Stimulated activated memory B cell treated with anti-CD40 and anti-IgM and Interleukin-4, amounts not matched to agents 10 μg/mL and 1 μg/mL and 100 μg/mL, for 72 hours (primary cell): ENCODE measurements at regions not wholly inside any gene's neighbourhood (a gene's known extent, or its start where the extent isn't known, plus 50 kb on each side); places are given as distances from the start of the nearest gene placed in this dataset.
"Not testable (repeated sequence)": the region's sequence is repeated elsewhere in the genome, so short reads cannot be mapped to it uniquely, and the experiment has no call there.

Source experiments
- ATAC-seq: fragments of 150-1000 bp; cut with Tn5 transposase; 2 replicates; pipeline ENCODE4 v1.10.0; 2021
- H3K27ac Mint-ChIP-seq: one replicate; pipeline ENCODE4 v1.8.0; 2022; ENCODE audit warnings: mild to moderate bottlenecking, mixed read lengths
- H3K27me3 Mint-ChIP-seq: one replicate; pipeline ENCODE4 v1.8.0; 2022; ENCODE audit warnings: mixed read lengths
- H3K36me3 Mint-ChIP-seq: one replicate; pipeline ENCODE4 v1.8.0; 2022; ENCODE audit warnings: mixed read lengths
- H3K4me1 Mint-ChIP-seq: one replicate; pipeline ENCODE4 v1.8.0; 2022; ENCODE audit warnings: mixed read lengths
- H3K4me3 Mint-ChIP-seq: one replicate; pipeline ENCODE4 v1.8.0; 2022; ENCODE audit warnings: mild to moderate bottlenecking, moderate library complexity, mixed read lengths
- H3K9me3 Mint-ChIP-seq: one replicate; pipeline ENCODE4 v1.8.0; 2022; ENCODE audit warnings: mixed read lengths

DNA sequence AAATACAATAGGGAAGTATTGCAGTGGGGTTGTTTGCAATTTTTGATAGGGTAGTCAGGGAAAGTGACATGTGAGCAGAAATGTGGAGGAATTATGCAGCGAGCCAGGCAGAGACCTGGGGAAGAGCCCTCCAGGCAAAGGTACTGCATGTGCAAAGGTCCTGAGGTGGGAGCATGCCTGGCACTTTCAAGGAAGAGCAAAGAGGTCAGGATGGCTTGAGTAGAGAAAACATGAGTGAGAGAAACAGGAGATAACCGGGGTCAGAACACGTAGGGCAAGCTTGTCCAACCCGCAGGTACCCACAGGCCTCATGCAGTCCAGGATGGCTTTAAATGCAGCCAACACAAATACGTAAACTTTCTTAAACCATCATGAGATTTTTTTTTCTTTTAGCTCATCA is 71.0 kb downstream of the COQ2 start:
- peak overlapping the region; percentile 30 for H3K27ac Mint-ChIP-seq
- no peak for ATAC-seq
- no peaks in the 10 kb centered on the region for H3K27me3 Mint-ChIP-seq
- peaks cover 4% of the 10 kb centered on the region for H3K9me3 Mint-ChIP-seq
- peaks cover 6% of the 10 kb centered on the region for H3K36me3 Mint-ChIP-seq
- no peak overlapping the region for H3K4me3 Mint-ChIP-seq
- H3K4me1 Mint-ChIP-seq = peaks cover 78% of the 10 kb centered on the region

- H3K9me3 Mint-ChIP-seq = peaks cover 4% of the 10 kb centered on the region
- peaks cover 6% of the 10 kb centered on the region for H3K36me3 Mint-ChIP-seq
- H3K4me3 Mint-ChIP-seq = no peak overlapping the region
- ATAC-seq = peak; percentile 94
- H3K4me1 Mint-ChIP-seq = peaks cover 67% of the 10 kb centered on the region
- peak overlapping the region; percentile 30 for H3K27ac Mint-ChIP-seq
- no peaks in the 10 kb centered on the region for H3K27me3 Mint-ChIP-seq
These were observed 72.4 kb downstream of the COQ2 start for GRCh38 chr4:83212041-83212851.

GRCh38 chr4:83209419-83209818 is 75.2 kb downstream of the COQ2 start:
- Mint-ChIP-seq H3K36me3 (peaks cover 6% of the 10 kb centered on the region), H3K4me1 (peaks cover 44% of the 10 kb centered on the region), H3K27me3 (no peaks in the 10 kb centered on the region), H3K27ac (peak overlapping the region; percentile 54), H3K4me3 (no peak overlapping the region), H3K9me3 (peaks cover 4% of the 10 kb centered on the region)
- ATAC-seq = no peak

DNA sequence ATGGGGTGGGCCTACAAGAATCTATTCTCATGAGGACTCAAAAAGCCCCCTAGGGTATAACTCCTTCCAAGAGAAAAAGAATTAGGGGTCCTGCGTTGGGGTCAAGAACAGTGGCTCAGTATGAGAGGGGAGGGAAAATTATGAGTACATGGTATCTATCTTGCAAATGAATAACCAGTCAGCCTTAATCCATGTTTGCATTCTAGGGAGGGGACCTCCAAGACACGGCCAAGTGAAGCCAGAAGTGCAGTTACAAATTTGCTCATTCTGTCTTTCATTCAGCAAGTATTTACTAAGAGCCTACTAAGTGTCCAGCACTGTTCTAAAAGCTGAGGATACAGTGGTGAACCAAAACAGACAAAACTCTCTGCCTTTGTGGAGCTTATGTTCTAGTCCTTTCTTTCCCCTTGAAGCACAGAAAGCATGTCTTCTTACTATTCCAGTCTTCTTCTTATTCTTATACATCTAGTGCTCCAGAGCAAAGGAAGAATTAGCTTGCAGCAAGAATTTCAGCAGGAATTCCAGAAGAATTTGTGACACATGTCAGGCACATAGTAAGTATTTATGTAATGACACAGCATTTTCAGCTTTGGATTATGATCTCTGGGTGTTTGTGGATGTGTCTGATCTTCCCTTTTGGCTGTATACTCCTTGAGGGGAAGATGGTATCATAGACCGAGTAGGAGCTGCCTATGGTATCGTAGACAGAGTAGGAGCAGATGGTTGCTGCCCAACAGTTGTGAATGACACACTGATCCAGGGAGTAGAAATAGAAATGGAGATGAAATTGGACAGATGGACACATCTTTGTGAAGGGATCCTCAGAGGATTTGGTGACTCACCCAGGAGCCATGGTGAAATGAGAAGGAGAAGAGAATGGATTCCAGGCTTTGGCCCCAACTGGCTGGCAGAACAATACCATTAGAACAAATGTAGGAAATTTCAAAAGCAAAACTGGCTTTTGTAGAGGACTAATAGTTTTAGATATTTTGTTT is 75.9 kb downstream of the COQ2 start:
- no peak overlapping the region for H3K4me3 Mint-ChIP-seq
- no peak for ATAC-seq
- peaks cover 4% of the 10 kb centered on the region for H3K9me3 Mint-ChIP-seq
- peak overlapping the region; percentile 1 for H3K27ac Mint-ChIP-seq
- no peaks in the 10 kb centered on the region for H3K27me3 Mint-ChIP-seq
- peaks cover 42% of the 10 kb centered on the region for H3K4me1 Mint-ChIP-seq
- peaks cover 5% of the 10 kb centered on the region for H3K36me3 Mint-ChIP-seq

DNA sequence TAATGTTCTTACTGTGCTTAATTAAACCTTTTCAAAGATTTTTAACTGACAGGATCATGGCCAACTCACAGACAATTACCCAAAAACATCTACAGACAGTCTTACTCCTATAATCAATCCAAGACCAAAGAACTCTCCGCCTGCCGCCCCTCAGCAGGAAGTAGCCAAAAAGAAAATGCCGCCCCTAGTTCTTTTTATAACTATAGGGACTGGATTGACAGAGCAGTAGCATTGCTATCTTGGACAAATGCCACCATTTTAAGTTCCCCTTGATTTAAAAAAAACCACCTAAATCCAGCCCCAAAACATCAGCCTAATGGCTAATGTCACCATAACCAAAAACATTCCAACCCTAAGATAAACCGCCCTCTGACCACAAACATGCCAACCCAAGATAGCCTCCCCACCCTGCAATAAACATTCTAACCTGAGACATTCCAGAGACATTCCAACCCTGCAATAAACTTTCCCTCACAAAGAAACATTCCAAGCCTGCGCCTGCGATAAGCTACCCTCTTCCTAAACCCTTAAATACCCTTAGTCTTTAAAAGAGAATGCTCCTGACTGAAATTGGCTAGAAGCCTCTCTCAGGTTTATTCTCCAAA is 77.0 kb downstream of the COQ2 start:
- ATAC-seq = no peak
- H3K36me3 Mint-ChIP-seq = no peaks in the 10 kb centered on the region
- no peak overlapping the region for H3K4me3 Mint-ChIP-seq
- H3K4me1 Mint-ChIP-seq = peaks cover 32% of the 10 kb centered on the region
- no peaks in the 10 kb centered on the region for H3K9me3 Mint-ChIP-seq
- no peaks in the 10 kb centered on the region for H3K27me3 Mint-ChIP-seq
- no peak overlapping the region for H3K27ac Mint-ChIP-seq

- H3K27me3 Mint-ChIP-seq = no peaks in the 10 kb centered on the region
- H3K4me1 Mint-ChIP-seq = peaks cover 15% of the 10 kb centered on the region
- no peaks in the 10 kb centered on the region for H3K36me3 Mint-ChIP-seq
- H3K27ac Mint-ChIP-seq = no peak overlapping the region
- ATAC-seq = no peak
- H3K9me3 Mint-ChIP-seq = no peaks in the 10 kb centered on the region
- no peak overlapping the region for H3K4me3 Mint-ChIP-seq
These were observed 78.8 kb downstream of the COQ2 start for GRCh38 chr4:83205760-83206159.

DNA sequence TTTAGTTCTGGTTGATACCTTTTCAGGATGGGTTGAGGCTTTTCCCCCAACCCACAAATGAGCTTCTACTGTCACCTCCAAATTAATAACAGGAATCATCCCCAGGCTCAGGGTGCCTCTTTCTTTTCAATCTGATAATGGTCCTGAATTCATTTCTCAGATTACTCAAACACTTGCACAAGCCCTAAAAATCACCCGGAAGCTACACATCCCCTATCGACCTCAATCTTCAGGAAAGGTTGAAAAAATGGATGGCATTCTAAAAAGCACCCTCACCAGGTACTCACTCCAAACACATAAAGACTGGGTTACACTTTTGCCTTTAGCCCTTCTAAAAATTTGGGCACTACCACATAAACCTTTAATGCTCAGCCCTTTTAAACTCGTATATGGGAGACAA is 79.9 kb downstream of the COQ2 start:
- Mint-ChIP-seq H3K4me1 (peaks cover 11% of the 10 kb centered on the region), H3K27ac (no peak overlapping the region), H3K4me3 (no peak overlapping the region), H3K27me3 (no peaks in the 10 kb centered on the region), H3K9me3 (no peaks in the 10 kb centered on the region), H3K36me3 (no peaks in the 10 kb centered on the region)
- no peak for ATAC-seq

- Mint-ChIP-seq H3K27me3 (no peaks in the 10 kb centered on the region), H3K36me3 (no peaks in the 10 kb centered on the region), H3K27ac (no peak overlapping the region), H3K4me1 (peaks cover 15% of the 10 kb centered on the region), H3K9me3 (no peaks in the 10 kb centered on the region), H3K4me3 (no peak overlapping the region)
- ATAC-seq = no peak
These were observed 82.8 kb downstream of the COQ2 start for GRCh38 chr4:83201761-83202160.

DNA sequence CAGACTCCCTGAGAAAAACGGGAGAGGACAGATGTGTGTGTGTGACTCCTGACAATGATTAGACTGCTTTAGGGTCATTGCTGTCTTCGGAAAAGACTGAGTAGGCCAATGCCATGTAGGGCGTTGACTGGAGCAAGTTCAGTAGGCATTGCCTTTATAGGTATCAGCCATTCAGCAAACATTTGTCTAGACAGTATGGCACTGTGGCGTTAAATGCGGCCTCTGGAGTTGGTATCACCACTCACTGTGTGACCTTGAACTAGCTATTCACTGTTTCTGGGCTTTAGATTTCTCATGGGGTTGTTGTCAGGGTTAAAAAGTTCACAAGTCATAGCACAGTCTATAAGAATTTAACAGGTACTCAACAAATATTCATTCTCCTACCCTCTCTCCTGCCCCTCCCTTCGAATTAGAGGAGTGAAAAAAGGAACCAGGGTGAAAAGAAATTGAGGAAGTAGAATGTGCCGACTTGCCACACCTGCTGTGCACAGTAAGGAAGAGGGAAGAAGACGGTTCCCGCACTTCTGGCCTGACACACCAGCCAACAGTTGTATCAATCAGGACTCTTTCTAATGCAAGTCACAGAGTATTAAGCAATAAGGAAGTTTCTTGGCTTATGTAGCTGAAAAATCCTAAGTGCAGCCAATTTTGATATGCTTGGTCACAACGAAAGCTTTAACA is 83.2 kb upstream of the PLAC8 start:
- H3K36me3 Mint-ChIP-seq = no peaks in the 10 kb centered on the region

DNA sequence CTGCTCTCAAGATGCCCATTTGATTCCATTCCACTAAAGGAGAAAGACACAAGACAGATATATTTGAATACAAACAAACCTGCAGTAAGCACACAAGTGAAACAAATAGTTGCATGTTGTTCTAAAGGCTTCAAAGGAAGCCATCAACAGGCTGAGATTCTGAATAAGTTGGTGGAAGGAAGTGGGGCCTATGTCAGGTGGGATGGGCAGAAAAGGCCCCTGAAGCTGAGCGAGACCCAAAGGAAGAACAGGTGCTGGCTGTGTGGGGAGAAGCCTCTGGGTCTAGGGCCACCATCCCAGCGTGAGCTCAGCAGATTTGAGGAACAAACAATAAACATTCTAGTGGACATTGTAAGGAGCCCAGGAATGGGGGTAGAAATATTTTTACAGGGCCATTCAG is 82.4 kb upstream of the PLAC8 start:
- Mint-ChIP-seq H3K4me3 (no peak overlapping the region), H3K27ac (peak overlapping the region; percentile 70), H3K4me1 (peaks cover 32% of the 10 kb centered on the region)

More for the DNA sequence above, 83.2 kb upstream of the PLAC8 start:
- Mint-ChIP-seq H3K4me1 (peaks cover 32% of the 10 kb centered on the region), H3K27me3 (no peaks in the 10 kb centered on the region), H3K9me3 (no peaks in the 10 kb centered on the region), H3K27ac (peak overlapping the region; percentile 70), H3K4me3 (no peak overlapping the region)
- ATAC-seq = peak; percentile 68

DNA sequence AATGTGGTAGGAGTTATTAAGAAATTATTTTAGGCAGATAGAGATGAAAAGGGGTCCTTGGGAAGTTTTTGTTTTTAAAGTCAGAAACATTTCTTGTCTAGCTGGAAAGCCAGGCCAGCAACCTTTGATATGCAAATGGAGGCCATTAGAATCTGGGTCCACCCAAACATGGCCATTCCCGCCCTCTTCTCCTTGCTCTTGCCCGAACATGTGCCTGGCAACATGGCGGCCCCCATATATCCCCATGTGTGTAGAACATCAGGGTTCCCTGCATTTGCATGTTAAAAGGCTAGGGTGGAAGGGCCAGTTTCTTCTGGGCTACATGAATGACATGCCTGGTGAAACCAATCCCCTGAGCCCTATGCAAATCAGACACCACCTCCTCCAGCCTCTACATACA is 80.7 kb upstream of the PLAC8 start:
- Mint-ChIP-seq H3K4me1 (peaks cover 39% of the 10 kb centered on the region), H3K27ac (no peak overlapping the region)
- no peak for ATAC-seq

More for the DNA sequence above, 82.4 kb upstream of the PLAC8 start:
- Mint-ChIP-seq H3K9me3 (no peaks in the 10 kb centered on the region), H3K27me3 (no peaks in the 10 kb centered on the region), H3K36me3 (no peaks in the 10 kb centered on the region)
- no peak for ATAC-seq

GRCh38 chr4:83194588-83194987 is 80.1 kb upstream of the PLAC8 start:
- H3K9me3 Mint-ChIP-seq, H3K4me3 Mint-ChIP-seq, H3K36me3 Mint-ChIP-seq, ATAC-seq, H3K27ac Mint-ChIP-seq, H3K27me3 Mint-ChIP-seq: not testable (repeated sequence)
- H3K4me1 Mint-ChIP-seq = peaks cover 39% of the 10 kb centered on the region

More for the DNA sequence above, 80.7 kb upstream of the PLAC8 start:
- no peaks in the 10 kb centered on the region for H3K9me3 Mint-ChIP-seq
- H3K27me3 Mint-ChIP-seq = no peaks in the 10 kb centered on the region
- no peak overlapping the region for H3K4me3 Mint-ChIP-seq
- no peaks in the 10 kb centered on the region for H3K36me3 Mint-ChIP-seq

GRCh38 chr4:83192634-83193033 is 78.1 kb upstream of the PLAC8 start:
- Mint-ChIP-seq H3K36me3 (no peaks in the 10 kb centered on the region), H3K4me1 (peaks cover 32% of the 10 kb centered on the region), H3K9me3 (no peaks in the 10 kb centered on the region), H3K27me3 (no peaks in the 10 kb centered on the region), H3K27ac (no peak overlapping the region), H3K4me3 (no peak overlapping the region)
- ATAC-seq = no peak

DNA sequence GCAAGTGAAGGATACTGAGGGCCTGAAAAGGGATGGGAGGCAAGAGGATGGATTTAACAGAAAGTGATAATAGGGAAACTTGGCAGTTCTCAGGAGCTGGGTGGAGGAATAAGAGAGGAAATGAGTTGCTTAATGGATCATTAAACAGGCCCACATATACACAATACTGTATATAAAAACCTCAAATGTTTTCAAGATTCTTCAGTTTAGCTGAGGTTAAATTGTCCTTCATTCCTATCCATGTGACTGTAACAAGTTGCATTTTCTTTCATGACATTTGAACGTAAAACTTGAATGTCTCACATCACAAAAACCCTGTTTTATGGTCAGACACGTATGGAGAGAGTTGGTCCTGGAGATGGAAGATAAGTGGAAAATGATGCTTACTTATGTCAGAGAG is 76.5 kb upstream of the PLAC8 start:
- no peaks in the 10 kb centered on the region for H3K9me3 Mint-ChIP-seq
- no peaks in the 10 kb centered on the region for H3K36me3 Mint-ChIP-seq
- peaks cover 21% of the 10 kb centered on the region for H3K4me1 Mint-ChIP-seq
- no peaks in the 10 kb centered on the region for H3K27me3 Mint-ChIP-seq
- no peak overlapping the region for H3K27ac Mint-ChIP-seq
- no peak for ATAC-seq
- H3K4me3 Mint-ChIP-seq = no peak overlapping the region
